ENCODE measurements at regions not wholly inside any gene's neighbourhood (a gene's known extent, or its start where the extent isn't known, plus 50 kb on each side); places are given as distances from the start of the nearest gene placed in this dataset.

- no peak overlapping the region for H3K4me2 ChIP-seq (ENCODE audit: insufficient read depth in 1 of 2, low read depth in 2 of 2, low read length in 2 of 2)
- H4K91ac ChIP-seq (replicated peaks; ENCODE audit: insufficient read length, low read length): no peak overlapping the region
- H3K9ac ChIP-seq (replicated peaks in 1 of 4; ENCODE audit: extremely low read depth in 1 of 4, low read depth in 3 of 4, low read length in 3 of 4): no peak overlapping the region
- no peak overlapping the region for H3K4me3 ChIP-seq (ENCODE audit: extremely low read depth in 1 of 4, insufficient read depth in 2 of 4, low read depth in 3 of 4, low read length in 4 of 4)
- H3K4ac ChIP-seq (replicated peaks; ENCODE audit: insufficient read length, low read depth, low read length): no peak overlapping the region
- H2AK5ac ChIP-seq (ENCODE audit: low read depth, low read length): no peak overlapping the region
- no peaks in the 10 kb centered on the region; a peak in 1 of 7 replicates for H3K4me1 ChIP-seq (replicated peaks in 1 of 4; ENCODE audit: control insufficient read depth in 3 of 4, insufficient read depth in 4 of 4, low read length in 3 of 4)
- no peaks in the 10 kb centered on the region for H3K27me3 ChIP-seq (replicated peaks in 1 of 4; ENCODE audit: control insufficient read depth in 3 of 4, extremely low read depth in 1 of 4, insufficient read depth in 3 of 4, low read length in 3 of 4)
- no peak overlapping the region for H3K27ac ChIP-seq (ENCODE audit: low read depth, low read length)
- 87% methylated on average over 6 of the region's 6 CpGs; no CpG with 5 or more reads in 1 of the 2 experiments for WGBS, 2 experiments (ENCODE audit: extremely low coverage in 1 of 2, insufficient coverage in 1 of 2, insufficient read length in 1 of 2, insufficient replicate concordance in 2 of 2, low coverage in 1 of 2, low lambda C conversion rate in 2 of 2, missing lambda C conversion rate in 1 of 2)
- no peaks in the 10 kb centered on the region for H3K9me3 ChIP-seq (ENCODE audit: insufficient read depth in 2 of 2, low read depth in 1 of 2, low read length in 1 of 2)
- H3K36me3 ChIP-seq (ENCODE audit: control insufficient read depth in 2 of 4, insufficient read depth in 4 of 4, low read length in 3 of 4): no peaks in the 10 kb centered on the region
- DNase-seq (ENCODE audit: low read depth in 1 of 2, low spot score in 2 of 2): peak in 1 of 2 experiments; percentile 32
- no peaks in the 10 kb centered on the region for H3K79me1 ChIP-seq (ENCODE audit: low read depth, low read length)
- no peak overlapping the region for H3K18ac ChIP-seq (ENCODE audit: extremely low read depth, low read length)
- no peaks in the 10 kb centered on the region for H4K20me1 ChIP-seq (replicated peaks in 1 of 2; ENCODE audit: control insufficient read depth in 1 of 2, insufficient read depth in 2 of 2, low read length in 2 of 2)
- no peak overlapping the region for H3K14ac ChIP-seq (ENCODE audit: insufficient read length)
- no peaks in the 10 kb centered on the region for H3K23me2 ChIP-seq (ENCODE audit: low read depth, low read length)
- ChIA-PET POLR2A (ENCODE audit: partially characterized antibody) (no interaction called here), CTCF (ENCODE audit: partially characterized antibody) (interaction anchor here (0.6 to 11.0 kb wide), 2 partner anchors 11 to 38 kb away, joined by 3 to 54 read pairs; no protein-coding TSS in a partner anchor)
- no peaks in the 10 kb centered on the region for H3K79me2 ChIP-seq (ENCODE audit: control insufficient read depth in 1 of 2, insufficient read depth in 2 of 2, low read length in 2 of 2)
- H2BK15ac ChIP-seq (ENCODE audit: low read length): no peak overlapping the region
- no peak overlapping the region for H2BK20ac ChIP-seq (ENCODE audit: low read length)
- TF ChIP-seq SP1 (IDR thresholded peaks at IDR 0.05; ENCODE audit: low read depth, low read length): no peak
- no peak overlapping the region for H3K23ac ChIP-seq (ENCODE audit: insufficient read length)
- H2BK5ac ChIP-seq (ENCODE audit: low read depth, low read length): no peak overlapping the region
- no peak overlapping the region for H3K56ac ChIP-seq (replicated peaks; ENCODE audit: insufficient read length, low read depth, low read length)
- H4K5ac ChIP-seq (ENCODE audit: insufficient read length, low read depth, low read length): no peak overlapping the region
- no peak overlapping the region for H2BK120ac ChIP-seq (replicated peaks; ENCODE audit: low read depth, low read length)
- H2BK12ac ChIP-seq (ENCODE audit: low read depth, low read length): no peak overlapping the region
- H4K8ac ChIP-seq (ENCODE audit: extremely low read depth, insufficient read depth, low read length): no peak overlapping the region
- no peak for FAIRE-seq
- H2AFZ ChIP-seq (ENCODE audit: low read length): no peak overlapping the region
These were observed 466.7 kb upstream of the B3GAT1 start for GRCh38 chr11:134878785-134879184.
